SK-N-SH (cell line): ENCODE measurements at regions not wholly inside any gene's neighbourhood (a gene's known extent, or its start where the extent isn't known, plus 50 kb on each side); places are given as distances from the start of the nearest gene placed in this dataset.

Experiments used
- CTCF ChIA-PET: fragments of 300-600, 350-600 bp; formaldehyde crosslinking; extraction: SDS; loops from one replicate; lab custom pipeline; 2021; lab: Yijun Ruan, JAX
- POLR2A ChIA-PET: fragments of 350-600 bp; sonication (Branson Sonifier 250); formaldehyde crosslinking; extraction: SDS; loops from one replicate; lab custom pipeline; 2020; ENCODE audit warnings: antibody characterized with exemption, inconsistent platforms; lab: Yijun Ruan, JAX
- DNase-seq: peaks from one replicate; pipeline ENCODE4 v3.0.0; 2012
- H2AFZ ChIP-seq: fragments of 200-600 bp; sonication (generic); 2 replicates; pipeline ENCODE4 v1.8.1; 2016; ENCODE audit warnings: antibody characterized with exemption, mild to moderate bottlenecking, low read depth
- H3F3A ChIP-seq: fragments of 200-600 bp; sonication (generic); replicated peaks from 2 replicates; pipeline ENCODE3; 2016; ENCODE audit warnings: antibody characterized with exemption, mild to moderate bottlenecking; ENCODE audit not compliant: insufficient read depth
- H3K27ac ChIP-seq, 2 experiments: fragments of 200-500 bp in 1 of 2; fragments of 200-600 bp in 1 of 2; sonication (Bioruptor generic) in 1 of 2; sonication (generic), shearing (Covaris generic) in 1 of 2; 2 replicates each; pipeline versions ENCODE4 v1.5.1 to v1.6.1; 2014 to 2016; ENCODE audit warnings: low read depth in 2 of 2, inconsistent platforms in 1 of 2, low read length in 1 of 2, mild to moderate bottlenecking in 1 of 2, mixed read lengths in 1 of 2
- H3K27me3 ChIP-seq: fragments of 200-600 bp; sonication (generic), shearing (Covaris generic); 2 replicates; pipeline ENCODE4 v1.6.1; 2016; ENCODE audit warnings: mixed run types; ENCODE audit not compliant: insufficient read depth
- H3K36me3 ChIP-seq, 2 experiments: fragments of 200-500 bp in 1 of 2; fragments of 200-600 bp in 1 of 2; sonication (Bioruptor generic) in 1 of 2; sonication (generic) in 1 of 2; replicated peaks in 1 of 2; 2 replicates each; pipeline versions ENCODE3 to v1.5.1; 2014 to 2016; ENCODE audit warnings: low read length in 1 of 2, mild to moderate bottlenecking in 1 of 2; ENCODE audit not compliant: insufficient read depth in 2 of 2, control insufficient read depth in 1 of 2
- H3K4me1 ChIP-seq, 2 experiments: fragments of 200-500 bp in 1 of 2; fragments of 200-600 bp in 1 of 2; sonication (Bioruptor generic) in 1 of 2; sonication (generic), shearing (Covaris generic) in 1 of 2; 2 replicates each; pipeline versions ENCODE4 v1.5.1 to v1.6.1; 2014 to 2016; ENCODE audit warnings: low read depth in 1 of 2, low read length in 1 of 2, mixed run types in 1 of 2; ENCODE audit not compliant: insufficient read depth in 2 of 2, control insufficient read depth in 1 of 2
- H3K4me2 ChIP-seq: fragments of 200-600 bp; sonication (generic), shearing (Covaris generic); 2 replicates; pipeline ENCODE4 v1.6.1; 2017; ENCODE audit warnings: mixed run types
- H3K4me3 ChIP-seq, 2 experiments: fragments of 200-500 bp in 1 of 2; fragments of 200-600 bp in 1 of 2; sonication (Bioruptor generic) in 1 of 2; sonication (generic), shearing (Covaris generic) in 1 of 2; 2 replicates each; pipeline versions ENCODE4 v1.5.1 to v1.8.1; 2014 to 2016; ENCODE audit warnings: low read depth in 2 of 2, inconsistent platforms in 1 of 2, low read length in 1 of 2, mild to moderate bottlenecking in 1 of 2, mixed read lengths in 1 of 2, moderate library complexity in 1 of 2
- H3K79me2 ChIP-seq: fragments of 200-600 bp; sonication (generic); 2 replicates; pipeline ENCODE4 v1.8.1; 2017; ENCODE audit warnings: mild to moderate bottlenecking; ENCODE audit not compliant: insufficient read depth
- H3K9ac ChIP-seq: fragments of 200-600 bp; sonication (generic); 2 replicates; pipeline ENCODE4 v1.6.1; 2017; ENCODE audit warnings: mixed run types
- H3K9me2 ChIP-seq: fragments of 200-600 bp; sonication (generic); 2 replicates; pipeline ENCODE4 v1.6.1; 2017; ENCODE audit warnings: mixed run types
- H3K9me3 ChIP-seq: fragments of 200-600 bp; sonication (generic); 2 replicates; pipeline ENCODE4 v1.6.1; 2017; ENCODE audit warnings: mixed run types, mild to moderate bottlenecking, moderate library complexity
- H4K20me1 ChIP-seq: fragments of 200-600 bp; sonication (generic); 2 replicates; pipeline ENCODE4 v1.6.1; 2017; ENCODE audit warnings: mild to moderate bottlenecking, mixed run types; ENCODE audit not compliant: insufficient read depth
- CHD2 ChIP-seq: fragments of 150-350 bp; IDR thresholded peaks from 2 replicates; pipeline ENCODE4 v1.6.1; 2018; ENCODE audit warnings: low read length; ENCODE audit not compliant: partially characterized antibody
- FOXJ3 ChIP-seq: sonication (generic); formaldehyde crosslinking; IDR thresholded peaks from 2 replicates; pipeline ENCODE4 v1.5.1; 2020; ENCODE audit warnings: mild to moderate bottlenecking, missing genetic modification reagents
- GABPA ChIP-seq: IDR thresholded peaks from 2 replicates; pipeline ENCODE4 v1.4.0; 2012; ENCODE audit warnings: low read depth, mild to moderate bottlenecking
- JUND ChIP-seq: IDR thresholded peaks from 2 replicates; pipeline ENCODE4 v1.4.0; 2012
- MEF2A ChIP-seq: IDR thresholded peaks from 2 replicates; pipeline ENCODE4 v1.4.0; 2012; ENCODE audit warnings: low read depth, borderline replicate concordance
- MXI1 ChIP-seq: IDR thresholded peaks from 2 replicates; pipeline ENCODE4 v1.6.1; 2012; ENCODE audit warnings: mild to moderate bottlenecking, low read depth, low read length, improper control_type of control experiment
- NFIC ChIP-seq: IDR thresholded peaks from 2 replicates; pipeline ENCODE4 v1.4.0; 2012; ENCODE audit warnings: borderline replicate concordance
- NRF1 ChIP-seq: IDR thresholded peaks from 2 replicates; pipeline ENCODE4 v1.6.1; 2012; ENCODE audit warnings: low read depth, mild to moderate bottlenecking, low read length
- POLR2AphosphoS5 ChIP-seq: IDR thresholded peaks from 2 replicates; pipeline ENCODE4 v1.6.1; 2012; ENCODE audit warnings: low read depth, low read length
- RFX5 ChIP-seq: IDR thresholded peaks from 2 replicates; pipeline ENCODE4 v1.6.1; 2012; ENCODE audit warnings: mild to moderate bottlenecking, improper control_type of control experiment, low read length
- RXRA ChIP-seq: IDR thresholded peaks from 2 replicates; pipeline ENCODE4 v1.4.0; 2012; ENCODE audit warnings: low read depth, mild to moderate bottlenecking, borderline replicate concordance
- SIN3A ChIP-seq: IDR thresholded peaks from 2 replicates; pipeline ENCODE4 v1.6.1; 2012; ENCODE audit warnings: low read depth, mild to moderate bottlenecking, low read length, moderate library complexity, borderline replicate concordance
- YY1 ChIP-seq: IDR thresholded peaks from 2 replicates; pipeline ENCODE4 v1.4.0; 2012; ENCODE audit warnings: low read depth, mild to moderate bottlenecking
- WGBS: methylation state at CpG from one replicate; pipeline ENCODE4 v1.1.6; 2017; ENCODE audit warnings: low lambda C conversion rate; 5-methylcytosine and 5-hydroxymethylcytosine counted together
- TF ChIP-seq, protein P1 (sequence below): fragments of 150-350 bp; IDR thresholded peaks from 2 replicates; pipeline ENCODE4 v1.6.1; 2017; ENCODE audit warnings: antibody characterized with exemption, low read length, low read depth, borderline replicate concordance
- TF ChIP-seq, protein P2 (sequence below): IDR thresholded peaks from 2 replicates; pipeline ENCODE4; 2012
- TF ChIP-seq, protein P3 (sequence below): IDR thresholded peaks from 2 replicates; pipeline ENCODE4 v1.4.0; 2012; ENCODE audit warnings: low read depth, borderline replicate concordance

DNA sequence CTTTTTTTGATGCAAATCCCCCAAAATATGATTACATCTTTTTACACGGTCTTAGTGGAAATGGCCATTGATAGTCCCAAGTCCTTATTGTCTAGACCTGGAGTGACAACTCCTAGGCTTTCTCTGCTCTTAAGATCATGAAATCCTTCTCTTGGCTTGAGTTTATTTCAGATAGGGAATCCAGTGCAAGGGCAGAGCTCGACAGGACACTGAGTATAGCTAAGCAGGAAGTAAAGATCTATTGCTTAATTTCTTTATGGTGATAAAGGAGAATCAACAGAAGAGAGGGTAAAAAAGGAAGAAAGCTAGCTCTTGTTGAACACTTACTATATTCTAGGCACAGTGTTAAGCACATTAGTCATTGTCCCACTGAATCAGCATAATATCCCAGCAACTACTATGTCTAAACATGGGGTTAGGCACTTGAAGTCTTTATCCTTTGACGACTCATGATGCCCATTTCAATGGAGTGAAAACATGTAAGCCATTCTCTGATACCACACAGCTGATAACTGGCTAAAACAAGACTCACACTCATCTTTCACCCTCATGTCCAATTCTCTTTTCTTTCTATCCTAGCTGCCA lies 74.1 kb upstream of the LRATD1 start:
- no peak for DNase-seq
- Histone ChIP-seq H3F3A (no peaks in the 10 kb centered on the region), H3K4me2 (no peak overlapping the region), H3K4me1 (no peaks in the 10 kb centered on the region), H2AFZ (no peak overlapping the region), H3K27ac (no peak overlapping the region), H3K79me2 (no peaks in the 10 kb centered on the region), H3K27me3 (no peaks in the 10 kb centered on the region), H3K9ac (no peak overlapping the region), H3K9me2 (no peaks in the 10 kb centered on the region), H3K4me3 (no peak overlapping the region), H4K20me1 (no peaks in the 10 kb centered on the region), H3K9me3 (no peaks in the 10 kb centered on the region), H3K36me3 (no peaks in the 10 kb centered on the region)
- WGBS: 40% methylated on average over 3 of the region's 3 CpGs
- CTCF ChIA-PET: no interaction called here
- POLR2A ChIA-PET: no interaction called here
- TF ChIP-seq POLR2AphosphoS5 (no peak), JUND (no peak), CHD2 (no peak)

- Histone ChIP-seq H3K4me1 (no peaks in the 10 kb centered on the region), H3K9me2 (no peaks in the 10 kb centered on the region), H3F3A (no peaks in the 10 kb centered on the region), H3K9me3 (no peaks in the 10 kb centered on the region), H3K9ac (no peak overlapping the region), H3K4me3 (no peak overlapping the region), H3K79me2 (no peaks in the 10 kb centered on the region), H2AFZ (no peak overlapping the region), H3K27me3 (no peaks in the 10 kb centered on the region), H3K36me3 (no peaks in the 10 kb centered on the region), H3K4me2 (no peak overlapping the region), H3K27ac (no peak overlapping the region), H4K20me1 (no peaks in the 10 kb centered on the region)
- CTCF ChIA-PET: no interaction called here
- DNase-seq: no peak
- TF ChIP-seq SIN3A: no peak
- TF ChIP-seq, protein P1, sequence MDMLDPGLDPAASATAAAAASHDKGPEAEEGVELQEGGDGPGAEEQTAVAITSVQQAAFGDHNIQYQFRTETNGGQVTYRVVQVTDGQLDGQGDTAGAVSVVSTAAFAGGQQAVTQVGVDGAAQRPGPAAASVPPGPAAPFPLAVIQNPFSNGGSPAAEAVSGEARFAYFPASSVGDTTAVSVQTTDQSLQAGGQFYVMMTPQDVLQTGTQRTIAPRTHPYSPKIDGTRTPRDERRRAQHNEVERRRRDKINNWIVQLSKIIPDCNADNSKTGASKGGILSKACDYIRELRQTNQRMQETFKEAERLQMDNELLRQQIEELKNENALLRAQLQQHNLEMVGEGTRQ: no peak
- TF ChIP-seq NFIC: no peak
- TF ChIP-seq NRF1: no peak
- TF ChIP-seq MXI1: no peak
- TF ChIP-seq MEF2A: no peak
- TF ChIP-seq, protein P2, sequence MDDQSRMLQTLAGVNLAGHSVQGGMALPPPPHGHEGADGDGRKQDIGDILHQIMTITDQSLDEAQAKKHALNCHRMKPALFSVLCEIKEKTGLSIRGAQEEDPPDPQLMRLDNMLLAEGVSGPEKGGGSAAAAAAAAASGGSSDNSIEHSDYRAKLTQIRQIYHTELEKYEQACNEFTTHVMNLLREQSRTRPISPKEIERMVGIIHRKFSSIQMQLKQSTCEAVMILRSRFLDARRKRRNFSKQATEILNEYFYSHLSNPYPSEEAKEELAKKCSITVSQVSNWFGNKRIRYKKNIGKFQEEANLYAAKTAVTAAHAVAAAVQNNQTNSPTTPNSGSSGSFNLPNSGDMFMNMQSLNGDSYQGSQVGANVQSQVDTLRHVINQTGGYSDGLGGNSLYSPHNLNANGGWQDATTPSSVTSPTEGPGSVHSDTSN: no peak
- TF ChIP-seq, protein P3, sequence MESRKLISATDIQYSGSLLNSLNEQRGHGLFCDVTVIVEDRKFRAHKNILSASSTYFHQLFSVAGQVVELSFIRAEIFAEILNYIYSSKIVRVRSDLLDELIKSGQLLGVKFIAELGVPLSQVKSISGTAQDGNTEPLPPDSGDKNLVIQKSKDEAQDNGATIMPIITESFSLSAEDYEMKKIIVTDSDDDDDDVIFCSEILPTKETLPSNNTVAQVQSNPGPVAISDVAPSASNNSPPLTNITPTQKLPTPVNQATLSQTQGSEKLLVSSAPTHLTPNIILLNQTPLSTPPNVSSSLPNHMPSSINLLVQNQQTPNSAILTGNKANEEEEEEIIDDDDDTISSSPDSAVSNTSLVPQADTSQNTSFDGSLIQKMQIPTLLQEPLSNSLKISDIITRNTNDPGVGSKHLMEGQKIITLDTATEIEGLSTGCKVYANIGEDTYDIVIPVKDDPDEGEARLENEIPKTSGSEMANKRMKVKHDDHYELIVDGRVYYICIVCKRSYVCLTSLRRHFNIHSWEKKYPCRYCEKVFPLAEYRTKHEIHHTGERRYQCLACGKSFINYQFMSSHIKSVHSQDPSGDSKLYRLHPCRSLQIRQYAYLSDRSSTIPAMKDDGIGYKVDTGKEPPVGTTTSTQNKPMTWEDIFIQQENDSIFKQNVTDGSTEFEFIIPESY: no peak
- TF ChIP-seq RXRA: no peak
- no peak for TF ChIP-seq GABPA
- TF ChIP-seq YY1: no peak
- no peak for TF ChIP-seq POLR2AphosphoS5
- no peak for TF ChIP-seq RFX5
- TF ChIP-seq FOXJ3 (CRISPR knock-in tag): no peak
- WGBS: 54% methylated on average over 3 of the region's 3 CpGs
- POLR2A ChIA-PET: no interaction called here
These were observed 71.8 kb upstream of the LRATD1 start for GRCh38 chr2:14560716-14561115.
